ENCODE measurements at regions not wholly inside any gene's neighbourhood (a gene's known extent, or its start where the extent isn't known, plus 50 kb on each side); places are given as distances from the start of the nearest gene placed in this dataset.

DNA sequence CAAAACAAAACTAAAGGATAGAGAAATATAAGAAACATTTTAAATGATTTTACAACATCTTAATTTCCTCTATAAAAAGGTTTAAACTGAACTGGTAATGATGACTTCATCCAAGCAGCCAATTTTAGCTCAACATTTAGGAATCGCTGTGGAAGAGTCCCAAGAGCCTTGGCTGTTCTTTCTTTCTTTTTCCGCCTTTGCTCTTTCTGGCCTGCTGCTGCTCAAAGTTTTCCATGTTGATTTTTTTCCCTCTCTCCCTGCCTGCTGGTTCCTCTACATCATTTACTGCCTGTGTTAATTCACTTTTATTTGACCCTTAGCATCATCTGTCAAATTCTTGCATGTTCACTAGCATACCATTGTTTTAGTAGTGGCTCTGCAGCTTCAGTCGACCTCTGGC lies 146.9 kb downstream of the EVX1 start:
- TF ChIP-seq RAD21 (IDR thresholded peaks at IDR 0.05 in 1 of 2, conservative IDR thresholded peaks at IDR 0.05 in 1 of 2; ENCODE audit: low read depth in 2 of 2, low read length in 2 of 2) = no peak
- TF ChIP-seq, protein P1, sequence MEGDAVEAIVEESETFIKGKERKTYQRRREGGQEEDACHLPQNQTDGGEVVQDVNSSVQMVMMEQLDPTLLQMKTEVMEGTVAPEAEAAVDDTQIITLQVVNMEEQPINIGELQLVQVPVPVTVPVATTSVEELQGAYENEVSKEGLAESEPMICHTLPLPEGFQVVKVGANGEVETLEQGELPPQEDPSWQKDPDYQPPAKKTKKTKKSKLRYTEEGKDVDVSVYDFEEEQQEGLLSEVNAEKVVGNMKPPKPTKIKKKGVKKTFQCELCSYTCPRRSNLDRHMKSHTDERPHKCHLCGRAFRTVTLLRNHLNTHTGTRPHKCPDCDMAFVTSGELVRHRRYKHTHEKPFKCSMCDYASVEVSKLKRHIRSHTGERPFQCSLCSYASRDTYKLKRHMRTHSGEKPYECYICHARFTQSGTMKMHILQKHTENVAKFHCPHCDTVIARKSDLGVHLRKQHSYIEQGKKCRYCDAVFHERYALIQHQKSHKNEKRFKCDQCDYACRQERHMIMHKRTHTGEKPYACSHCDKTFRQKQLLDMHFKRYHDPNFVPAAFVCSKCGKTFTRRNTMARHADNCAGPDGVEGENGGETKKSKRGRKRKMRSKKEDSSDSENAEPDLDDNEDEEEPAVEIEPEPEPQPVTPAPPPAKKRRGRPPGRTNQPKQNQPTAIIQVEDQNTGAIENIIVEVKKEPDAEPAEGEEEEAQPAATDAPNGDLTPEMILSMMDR (IDR thresholded peaks at IDR 0.05; ENCODE audit: control extremely low read depth in 1 of 3, insufficient read depth in 1 of 3, low read depth in 1 of 3, low read length in 3 of 3) = no peak
- no peak for TF ChIP-seq TCF12 (IDR thresholded peaks at IDR 0.05; ENCODE audit: low read depth, low read length)
- TF ChIP-seq POLR2A (IDR thresholded peaks at IDR 0.05; ENCODE audit: control extremely low read depth in 1 of 2, low read depth in 2 of 2, low read length in 2 of 2) = no peak
- TF ChIP-seq JUN (IDR thresholded peaks at IDR 0.05; ENCODE audit: low read depth, low read length) = no peak
- no peak for TF ChIP-seq POLR2AphosphoS5 (IDR thresholded peaks at IDR 0.05; ENCODE audit: low read depth, low read length)
- TF ChIP-seq ZNF274 (IDR thresholded peaks at IDR 0.05; ENCODE audit: borderline replicate concordance, extremely low read depth, low read length) = no peak
- no peak for TF ChIP-seq NRF1 (IDR thresholded peaks at IDR 0.05; ENCODE audit: low read depth, low read length)
- TF ChIP-seq ATF2 (IDR thresholded peaks at IDR 0.05; ENCODE audit: low read length) = no peak
- no peak for TF ChIP-seq SIN3A (conservative IDR thresholded peaks at IDR 0.05 in 1 of 2, IDR thresholded peaks at IDR 0.05 in 1 of 2; ENCODE audit: low read depth in 1 of 2, low read length in 2 of 2)
- TF ChIP-seq, protein P2, sequence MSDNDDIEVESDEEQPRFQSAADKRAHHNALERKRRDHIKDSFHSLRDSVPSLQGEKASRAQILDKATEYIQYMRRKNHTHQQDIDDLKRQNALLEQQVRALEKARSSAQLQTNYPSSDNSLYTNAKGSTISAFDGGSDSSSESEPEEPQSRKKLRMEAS (IDR thresholded peaks at IDR 0.05) = no peak
- TF ChIP-seq KDM5A (IDR thresholded peaks at IDR 0.05; ENCODE audit: low read length) = no peak
- no peak for TF ChIP-seq RXRA (IDR thresholded peaks at IDR 0.05; ENCODE audit: insufficient read depth, low read depth, low read length)
- no peak for TF ChIP-seq SP2 (IDR thresholded peaks at IDR 0.05; ENCODE audit: low read length)
